Glomerular visceral epithelial cell (primary cell): ENCODE measurements at regions not wholly inside any gene's neighbourhood (a gene's known extent, or its start where the extent isn't known, plus 50 kb on each side); places are given as distances from the start of the nearest gene placed in this dataset.

Source experiments
- DNase-seq: peaks from one replicate; pipeline ENCODE4 v3.0.0-alpha.2; 2016; ENCODE audit errors: extremely low spot score

- DNase-seq = no peak
Observed at GRCh38 chr9:18149471-18150011, 324.4 kb upstream of the ADAMTSL1 start.

- no peak for DNase-seq
Observed at GRCh38 chr9:18154661-18155060, 319.3 kb upstream of the ADAMTSL1 start.

DNA sequence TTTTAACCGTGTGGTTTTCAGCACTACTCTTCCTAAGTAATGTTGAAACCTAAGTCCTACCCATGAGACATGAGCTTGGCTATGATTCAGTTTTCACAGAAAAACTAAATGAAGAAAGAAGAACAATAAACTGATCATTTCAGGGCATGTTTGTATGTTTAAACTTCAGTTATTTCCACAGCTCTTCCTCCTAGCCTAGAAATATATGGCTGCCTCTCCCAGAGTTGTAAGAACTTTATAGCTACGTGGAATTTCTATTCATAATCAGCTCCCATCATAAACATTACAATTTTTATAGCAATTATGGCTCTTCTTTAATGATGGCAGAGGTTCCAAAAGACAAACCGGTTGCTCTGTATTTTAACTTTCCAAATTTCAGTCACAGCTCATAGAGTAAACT, 314.7 kb upstream of the ADAMTSL1 start:
- DNase-seq = no peak

- DNase-seq = no peak
Observed at GRCh38 chr9:18163146-18163545, 310.8 kb upstream of the ADAMTSL1 start.

DNA sequence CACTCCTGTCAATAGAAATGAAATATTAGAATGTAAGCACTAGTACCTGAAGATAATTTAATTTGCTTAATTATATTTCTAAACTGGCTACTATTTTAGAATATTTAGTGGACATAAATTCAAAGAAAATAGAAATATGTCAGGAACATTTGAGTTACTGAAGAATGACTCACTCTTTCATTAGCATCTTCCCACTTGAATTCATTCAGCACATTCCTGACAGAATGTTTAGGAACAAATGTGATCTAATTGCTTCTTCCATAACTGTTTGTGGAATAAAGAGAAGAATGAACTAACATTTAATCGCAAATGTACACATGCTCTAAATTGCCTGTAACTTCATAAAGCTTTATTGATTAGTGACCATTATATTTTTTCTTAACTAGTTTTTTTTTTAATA, 306.2 kb upstream of the ADAMTSL1 start:
- DNase-seq = no peak

DNA sequence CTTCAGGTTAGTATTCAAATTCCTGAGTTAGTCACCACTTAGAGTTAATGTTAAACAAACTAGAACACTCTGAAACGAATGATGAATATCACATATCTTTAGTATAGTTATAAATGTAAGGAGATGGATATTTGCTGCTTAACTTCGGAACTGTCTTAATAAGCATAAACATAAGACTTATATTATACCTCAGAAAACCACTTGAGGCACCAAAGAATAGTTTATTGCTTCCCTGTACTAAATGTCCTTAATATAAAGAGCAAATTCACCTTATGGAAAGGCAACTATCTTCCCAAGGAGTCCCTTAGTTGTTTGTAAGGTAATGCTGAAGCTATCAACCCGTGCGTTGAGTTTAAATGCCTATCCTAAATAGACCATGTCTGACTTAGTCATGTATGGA, 300.0 kb upstream of the ADAMTSL1 start:
- DNase-seq = no peak

GRCh38 chr9:18182636-18183035, 291.3 kb upstream of the ADAMTSL1 start:
- no peak for DNase-seq

- DNase-seq = no peak
Observed at GRCh38 chr9:18183974-18184373, 290.0 kb upstream of the ADAMTSL1 start.

DNA sequence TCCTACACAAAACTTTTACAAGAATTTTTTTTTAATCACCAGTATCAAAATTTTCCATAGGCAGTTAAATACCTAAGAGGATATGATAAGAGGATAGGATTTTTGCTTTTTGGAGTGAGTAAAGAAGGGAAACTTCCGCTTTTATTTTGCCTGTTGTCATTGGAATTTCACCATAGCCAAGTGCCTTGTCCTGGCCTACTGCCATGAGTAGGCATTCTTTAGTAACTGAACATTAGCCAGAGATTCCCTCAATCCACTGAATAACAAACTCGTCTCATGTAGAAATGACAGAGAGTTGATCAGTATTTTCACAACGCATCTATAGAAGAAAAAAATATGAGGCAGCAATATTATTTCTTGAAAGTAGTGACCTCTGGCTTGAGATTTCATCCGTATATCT, 289.6 kb upstream of the ADAMTSL1 start:
- peak; percentile 52 for DNase-seq

GRCh38 chr9:18185196-18185595, 288.8 kb upstream of the ADAMTSL1 start:
- DNase-seq = no peak

GRCh38 chr9:18188971-18189370, 285.0 kb upstream of the ADAMTSL1 start:
- DNase-seq = no peak

DNA sequence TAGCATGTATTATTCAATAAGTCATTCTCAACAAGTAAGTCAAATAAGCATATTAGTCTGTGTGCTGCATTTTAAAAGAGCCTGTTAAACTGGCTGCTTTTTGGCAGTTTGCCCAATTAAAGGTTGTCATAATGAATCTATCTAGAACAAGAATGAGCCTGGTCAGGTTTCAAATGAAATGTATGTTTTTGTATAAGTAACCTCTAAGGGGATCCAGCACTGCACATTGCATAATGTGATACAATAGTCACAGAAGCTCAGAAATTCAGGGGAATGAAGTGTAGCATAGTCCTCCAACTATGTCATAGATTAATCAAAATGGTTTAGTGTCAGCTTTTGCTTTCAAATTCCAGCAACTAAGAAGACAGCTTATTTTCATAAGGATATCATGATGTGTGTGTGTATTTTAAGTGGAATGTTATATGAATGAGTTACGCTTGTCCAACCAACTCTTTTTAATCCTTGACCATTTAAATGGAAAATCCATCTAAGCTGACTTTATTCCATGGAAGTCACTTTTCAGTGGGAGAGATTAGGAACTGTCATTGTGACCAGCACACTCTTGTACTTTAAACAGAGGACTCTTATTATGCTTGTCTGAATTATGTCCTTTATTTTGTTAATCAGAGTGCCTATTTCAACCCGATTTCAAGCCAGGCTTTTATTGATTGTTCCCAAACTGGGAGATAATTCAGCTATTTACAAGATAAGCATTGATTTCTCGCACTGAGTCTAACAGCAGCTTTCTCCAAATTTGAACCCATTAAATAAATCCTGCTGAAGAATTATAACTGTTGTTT, 283.9 kb upstream of the ADAMTSL1 start:
- no peak for DNase-seq

DNA sequence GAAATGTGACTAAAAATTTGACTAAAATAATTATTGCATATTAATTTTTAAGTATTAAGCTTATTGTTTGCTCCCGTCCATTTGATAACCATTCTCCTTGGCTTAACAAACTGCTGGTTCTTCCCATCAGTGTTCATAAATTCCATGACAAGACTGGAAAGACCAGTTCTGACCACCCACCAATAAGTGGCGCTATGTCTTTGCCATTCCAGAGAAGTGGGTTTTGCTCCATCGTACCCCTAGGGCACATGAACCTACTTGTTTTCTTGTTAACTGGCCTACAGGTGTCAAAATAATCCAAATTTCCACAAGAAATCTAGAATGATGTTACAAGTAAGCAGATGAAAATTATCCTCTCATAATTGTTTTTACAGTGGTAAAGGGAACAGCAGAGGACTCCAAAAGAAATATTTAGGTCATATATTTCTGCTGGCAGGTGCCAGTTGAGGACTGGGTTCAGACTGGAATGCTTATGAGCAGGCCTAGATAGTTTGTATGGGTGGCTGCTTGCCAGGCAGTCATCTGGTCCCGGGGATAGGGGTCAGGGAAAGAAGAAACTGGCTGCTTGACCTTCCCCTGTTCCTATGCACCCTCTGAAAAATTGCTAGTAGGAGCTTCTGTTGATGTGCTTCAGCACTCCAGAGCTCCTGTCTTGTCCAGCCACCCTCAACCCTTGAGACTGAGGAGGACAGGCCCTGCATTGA, 283.1 kb upstream of the ADAMTSL1 start:
- no peak for DNase-seq

GRCh38 chr9:18194316-18194715, 279.6 kb upstream of the ADAMTSL1 start:
- DNase-seq = no peak

GRCh38 chr9:18195223-18195622, 278.7 kb upstream of the ADAMTSL1 start:
- DNase-seq = no peak

DNA sequence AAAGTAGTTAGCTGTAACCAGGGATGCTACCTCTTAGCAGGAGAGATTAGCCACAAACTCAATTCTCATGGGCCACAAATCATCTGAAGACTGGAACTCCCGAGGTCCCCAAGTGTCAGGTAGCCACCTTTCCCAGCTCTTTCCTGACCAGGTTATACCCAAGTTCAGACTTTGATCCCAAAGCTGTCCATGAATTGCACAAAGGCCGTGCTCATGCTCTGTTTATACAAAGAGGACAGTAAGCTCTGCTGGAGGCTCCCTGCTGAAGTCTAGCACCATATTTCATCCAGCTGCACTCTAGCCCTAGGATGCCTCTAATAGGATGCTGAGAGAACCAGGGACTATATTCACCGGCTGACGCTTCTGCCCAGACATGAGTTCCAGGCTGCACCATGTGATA, 271.0 kb upstream of the ADAMTSL1 start:
- no peak for DNase-seq

- DNase-seq = no peak
Observed at GRCh38 chr9:18207735-18208134, 266.2 kb upstream of the ADAMTSL1 start.

GRCh38 chr9:18208166-18209059, 265.5 kb upstream of the ADAMTSL1 start:
- DNase-seq = peak; percentile 50

GRCh38 chr9:18215626-18216025, 258.3 kb upstream of the ADAMTSL1 start:
- DNase-seq = no peak

- DNase-seq = no peak
Observed at GRCh38 chr9:18216376-18216775, 257.6 kb upstream of the ADAMTSL1 start.

DNA sequence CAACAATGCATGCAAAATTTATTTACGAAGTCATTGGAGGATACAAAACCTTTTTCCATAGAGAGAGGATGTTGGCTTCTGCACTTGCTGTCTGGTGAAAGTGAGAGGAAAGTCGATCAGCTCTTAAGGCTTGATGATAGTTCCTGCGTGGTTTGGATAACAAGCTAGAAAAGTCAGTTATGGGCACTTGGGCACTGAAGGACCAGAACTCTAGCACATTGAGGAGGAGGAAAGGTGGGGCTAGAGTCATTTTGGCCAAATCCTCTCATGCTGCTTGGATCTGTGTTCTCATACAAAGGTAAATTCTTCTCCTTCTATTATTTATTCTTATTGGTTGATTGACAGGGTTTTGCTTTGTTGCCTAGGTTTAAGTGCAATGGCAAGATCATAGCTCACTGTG, 245.9 kb upstream of the ADAMTSL1 start:
- DNase-seq = no peak
